A673 (cell line): ENCODE measurements at regions not wholly inside any gene's neighbourhood (a gene's known extent, or its start where the extent isn't known, plus 50 kb on each side); places are given as distances from the start of the nearest gene placed in this dataset.

Source experiments
- EZH2 ChIP-seq: fragments of 200-600 bp; sonication (generic); IDR thresholded peaks from 2 replicates; pipeline ENCODE4 v1.6.1; 2017; ENCODE audit warnings: borderline replicate concordance, low read depth, mild to moderate bottlenecking, mixed read lengths, antibody characterized with exemption, low read length; ENCODE audit not compliant: poor library complexity, severe bottlenecking
- TF ChIP-seq, protein P1 (sequence below): fragments of 300-800, 200-600 bp; sonication (generic); conservative IDR thresholded peaks from 2 replicates; pipeline ENCODE4 v1.5.1; 2017; ENCODE audit warnings: low read depth, mild to moderate bottlenecking, antibody characterized with exemption, low read length, moderate library complexity, mixed read lengths

DNA sequence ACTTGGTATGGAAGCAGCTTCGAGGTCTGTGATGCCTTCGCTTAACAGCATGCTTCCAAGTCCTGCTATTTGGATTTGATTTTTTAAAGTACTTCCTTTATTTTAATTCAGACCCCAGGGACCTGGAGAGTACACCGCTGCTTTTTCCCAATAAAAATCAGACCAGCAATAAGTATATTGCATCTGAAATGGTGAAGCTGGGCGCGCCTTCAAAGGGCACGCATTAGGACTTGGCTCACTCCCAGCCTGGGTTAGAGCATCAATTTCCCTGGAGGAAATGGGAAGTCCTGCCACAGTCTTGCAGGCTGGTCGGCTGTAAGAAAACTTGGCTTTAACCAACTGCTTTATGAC, 325.1 kb downstream of the RRAGC start:
- TF ChIP-seq, protein P1, sequence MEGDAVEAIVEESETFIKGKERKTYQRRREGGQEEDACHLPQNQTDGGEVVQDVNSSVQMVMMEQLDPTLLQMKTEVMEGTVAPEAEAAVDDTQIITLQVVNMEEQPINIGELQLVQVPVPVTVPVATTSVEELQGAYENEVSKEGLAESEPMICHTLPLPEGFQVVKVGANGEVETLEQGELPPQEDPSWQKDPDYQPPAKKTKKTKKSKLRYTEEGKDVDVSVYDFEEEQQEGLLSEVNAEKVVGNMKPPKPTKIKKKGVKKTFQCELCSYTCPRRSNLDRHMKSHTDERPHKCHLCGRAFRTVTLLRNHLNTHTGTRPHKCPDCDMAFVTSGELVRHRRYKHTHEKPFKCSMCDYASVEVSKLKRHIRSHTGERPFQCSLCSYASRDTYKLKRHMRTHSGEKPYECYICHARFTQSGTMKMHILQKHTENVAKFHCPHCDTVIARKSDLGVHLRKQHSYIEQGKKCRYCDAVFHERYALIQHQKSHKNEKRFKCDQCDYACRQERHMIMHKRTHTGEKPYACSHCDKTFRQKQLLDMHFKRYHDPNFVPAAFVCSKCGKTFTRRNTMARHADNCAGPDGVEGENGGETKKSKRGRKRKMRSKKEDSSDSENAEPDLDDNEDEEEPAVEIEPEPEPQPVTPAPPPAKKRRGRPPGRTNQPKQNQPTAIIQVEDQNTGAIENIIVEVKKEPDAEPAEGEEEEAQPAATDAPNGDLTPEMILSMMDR = no peak
- TF ChIP-seq EZH2 = no peak
